NCI-H2227 (cell line): ENCODE measurements at regions not wholly inside any gene's neighbourhood (a gene's known extent, or its start where the extent isn't known, plus 50 kb on each side); places are given as distances from the start of the nearest gene placed in this dataset.
"Not testable (repeated sequence)": the region's sequence is repeated elsewhere in the genome, so short reads cannot be mapped to it uniquely, and the experiment has no call there.

Experiments
- DNase-seq: peaks from one replicate; lab custom pipeline; 2025; ENCODE audit not compliant: unreplicated experiment; lab: John Stamatoyannopoulos, UW

GRCh38 chr3:56957522-56957921 lies 102.9 kb upstream of the SPATA12 start:
- no peak for DNase-seq

GRCh38 chr3:56956906-56957305 lies 103.6 kb upstream of the SPATA12 start:
- no peak for DNase-seq

- DNase-seq = no peak
Measured at GRCh38 chr3:56955492-56956111, 104.9 kb upstream of the SPATA12 start.

GRCh38 chr3:56954125-56954524 lies 106.3 kb upstream of the SPATA12 start:
- no peak for DNase-seq

- no peak for DNase-seq
Measured at GRCh38 chr3:56952846-56953245, 107.6 kb upstream of the SPATA12 start.

GRCh38 chr3:56952061-56952460 lies 108.4 kb upstream of the SPATA12 start:
- no peak for DNase-seq

GRCh38 chr3:56951366-56951765 lies 109.1 kb upstream of the SPATA12 start:
- no peak for DNase-seq

GRCh38 chr3:56945378-56945777 lies 115.1 kb upstream of the SPATA12 start:
- not testable (repeated sequence) for DNase-seq

- no peak for DNase-seq
Measured at GRCh38 chr3:56942523-56942922, 117.9 kb upstream of the SPATA12 start.

- DNase-seq = no peak
Measured at GRCh38 chr3:56940976-56941375, 119.5 kb upstream of the SPATA12 start.

GRCh38 chr3:56940321-56940720 lies 120.1 kb upstream of the SPATA12 start:
- DNase-seq = no peak

- DNase-seq = peak; percentile 88
Measured at GRCh38 chr3:56939834-56940233, 120.6 kb upstream of the SPATA12 start.

- no peak for DNase-seq
Measured at GRCh38 chr3:56938530-56938929, 121.9 kb upstream of the SPATA12 start.

- DNase-seq = no peak
Measured at GRCh38 chr3:56937580-56937979, 122.9 kb upstream of the SPATA12 start.

GRCh38 chr3:56935811-56936210 lies 124.7 kb upstream of the SPATA12 start:
- DNase-seq = no peak

GRCh38 chr3:56934481-56934880 lies 126.0 kb upstream of the SPATA12 start:
- not testable (repeated sequence) for DNase-seq

- no peak for DNase-seq
Measured at GRCh38 chr3:56933803-56934202, 126.7 kb upstream of the SPATA12 start.

- DNase-seq = no peak
Measured at GRCh38 chr3:56932866-56933265, 127.6 kb upstream of the SPATA12 start.

- no peak for DNase-seq
Measured at GRCh38 chr3:56931836-56932235, 128.6 kb upstream of the SPATA12 start.

- DNase-seq = no peak
Measured at GRCh38 chr3:56930706-56931105, 129.0 kb upstream of the ARHGEF3 start.

- DNase-seq = no peak
Measured at GRCh38 chr3:56929809-56930615, 128.3 kb upstream of the ARHGEF3 start.

GRCh38 chr3:56928379-56929068 lies 126.8 kb upstream of the ARHGEF3 start:
- peak; percentile 69 for DNase-seq
